HepG2 (cell line): ENCODE measurements at regions not wholly inside any gene's neighbourhood (a gene's known extent, or its start where the extent isn't known, plus 50 kb on each side); places are given as distances from the start of the nearest gene placed in this dataset.

Experiments
- ATAC-seq: fragments of 200-7000 bp; cut with Tn5 transposase; 3 replicates; pipeline ENCODE4 v1.9.1; 2020; ENCODE audit warnings: mild to moderate bottlenecking, moderate library complexity
- BruUV-seq: library from RNA; stranded (reverse); fragments of 400-500 nt; replicated peaks from 2 replicates; lab custom pipeline; 2021; lab: Mats Ljungman, UMichigan
- CTCF ChIA-PET: fragments of 300-600 bp; formaldehyde crosslinking; extraction: SDS; loops from one replicate; lab custom pipeline; 2021; ENCODE audit warnings: low total read pairs, inconsistent platforms, low intra/inter-chr PET ratio; lab: Yijun Ruan, JAX
- POLR2A ChIA-PET: fragments of 350-600 bp; sonication (Branson Sonifier 250); formaldehyde crosslinking; loops from one replicate; lab custom pipeline; 2020; ENCODE audit warnings: antibody characterized with exemption, inconsistent platforms; lab: Yijun Ruan, JAX
- DNase-seq: peaks from one replicate; pipeline ENCODE4 v3.0.0-alpha.2; 2015; ENCODE audit warnings: low spot score
- FAIRE-seq: peaks from 3 replicates; lab custom pipeline; 2011; peaks lifted over from hg19 to GRCh38; lab: Jason Lieb, UNC
- H2AFZ ChIP-seq: one replicate; pipeline ENCODE4 v1.6.1; 2011; ENCODE audit warnings: low read length, inconsistent platforms
- H3K27ac ChIP-seq: fragments of 300-600 bp; 3 replicates; pipeline ENCODE4 v1.8.0; 2011; ENCODE audit warnings: mixed run types, mild to moderate bottlenecking, mixed read lengths, low read length, inconsistent platforms; ENCODE audit not compliant: insufficient read depth; ENCODE audit errors: extremely low read length
- H3K27me3 ChIP-seq, 2 experiments: fragments of 200-600 bp in 1 of 2; 2 replicates in 1 of 2; 3 replicates in 1 of 2; pipeline versions ENCODE4 v1.6.0 to v1.8.0; 2011; ENCODE audit warnings: low read length in 2 of 2, mild to moderate bottlenecking in 2 of 2, moderate library complexity in 2 of 2, inconsistent platforms in 1 of 2; ENCODE audit not compliant: insufficient read depth in 2 of 2, control insufficient read depth in 1 of 2
- H3K36me3 ChIP-seq, 2 experiments: fragments of 200-600 bp in 1 of 2; replicated peaks in 1 of 2; 2 replicates in 1 of 2; 3 replicates in 1 of 2; pipeline versions ENCODE4 v1.5.1 to v1.8.0; 2011; ENCODE audit warnings: low read length in 2 of 2, inconsistent platforms in 1 of 2; ENCODE audit not compliant: insufficient read depth in 2 of 2, control insufficient read depth in 1 of 2
- H3K4me1 ChIP-seq: 2 replicates; pipeline ENCODE4 v1.5.1; 2012; ENCODE audit warnings: low read length, inconsistent platforms; ENCODE audit not compliant: insufficient read depth
- H3K4me2 ChIP-seq: 2 replicates; pipeline ENCODE4 v1.6.0; 2011; ENCODE audit warnings: low read depth, low read length, inconsistent platforms
- H3K4me3 ChIP-seq, 3 experiments: fragments of 200-600 bp in 1 of 3; sonication (generic), shearing (Covaris generic) in 1 of 3; replicated peaks in 1 of 3; 2 replicates each; pipeline ENCODE4 v1.5.1; 2011 to 2016; ENCODE audit warnings: low read length in 3 of 3, inconsistent platforms in 2 of 3, low read depth in 2 of 3, mild to moderate bottlenecking in 2 of 3, control low read depth in 1 of 3, mixed read lengths in 1 of 3; ENCODE audit not compliant: insufficient read depth in 1 of 3
- H3K79me2 ChIP-seq: one replicate; pipeline ENCODE4 v1.6.1; 2011; ENCODE audit warnings: low read length, inconsistent platforms; ENCODE audit not compliant: insufficient read depth
- H3K9ac ChIP-seq: 2 replicates; pipeline ENCODE4 v1.6.0; 2011; ENCODE audit warnings: mild to moderate bottlenecking, low read depth, low read length, inconsistent platforms; ENCODE audit not compliant: insufficient read depth
- H3K9me3 ChIP-seq: 2 replicates; pipeline ENCODE4 v1.5.1; 2012; ENCODE audit warnings: mild to moderate bottlenecking, low read length
- H4K20me1 ChIP-seq: 2 replicates; pipeline ENCODE4 v1.6.0; 2011; ENCODE audit warnings: inconsistent platforms, mild to moderate bottlenecking, low read length, moderate library complexity; ENCODE audit not compliant: insufficient read depth
- EED ChIP-seq: sonication (generic); formaldehyde crosslinking; IDR thresholded peaks from 2 replicates; pipeline ENCODE4 v1.5.0; 2020; ENCODE audit warnings: mild to moderate bottlenecking, missing genetic modification reagents
- MAFF ChIP-seq: IDR thresholded peaks from 2 replicates; pipeline ENCODE4 v1.6.1; 2011; ENCODE audit warnings: low read depth, low read length, improper control_type of control experiment
- MAFK ChIP-seq, 2 experiments: IDR thresholded peaks in 1 of 2; conservative IDR thresholded peaks in 1 of 2; 2 replicates each; pipeline ENCODE4 v1.6.1; 2011; ENCODE audit warnings: improper control_type of control experiment in 2 of 2, low read length in 2 of 2
- MXI1 ChIP-seq: IDR thresholded peaks from 3 replicates; pipeline ENCODE4 v1.6.1; 2012; ENCODE audit warnings: low read depth, low read length, inconsistent platforms, borderline replicate concordance
- NFE2L2 ChIP-seq: fragments of 150-350 bp; IDR thresholded peaks from 2 replicates; pipeline ENCODE4 v1.6.1; 2014; ENCODE audit warnings: low read length
- PAWR ChIP-seq: sonication (generic); formaldehyde crosslinking; IDR thresholded peaks from 2 replicates; pipeline ENCODE4 v1.4.0; 2020; ENCODE audit warnings: missing genetic modification reagents, mild to moderate bottlenecking, borderline replicate concordance
- PHB2 ChIP-seq: fragments of 450-650 bp; IDR thresholded peaks from 2 replicates; pipeline ENCODE4 v1.6.1; 2018; ENCODE audit not compliant: partially characterized antibody
- WGBS: methylation state at CpG from one replicate; pipeline ENCODE4 v1.1.6; 2017; ENCODE audit warnings: low lambda C conversion rate; 5-methylcytosine and 5-hydroxymethylcytosine counted together
- in situ Hi-C: cut with HindIII; loops from 2 replicates; pipeline ENCODE4 v1.10.0; 2017; ENCODE audit warnings: low pct_unique_long_range_greater_than_20kb; ENCODE audit not compliant: extremely low pct_ligation_motif_present
- intact Hi-C: fragments of 100-400 bp; cut with micrococcal nuclease; formaldehyde crosslinking; loops from one replicate; pipeline ENCODE4 v1.10.0; 2022; ENCODE audit not compliant: unreplicated experiment
- TF ChIP-seq, protein P1 (sequence below): sonication (generic); formaldehyde crosslinking; IDR thresholded peaks from 2 replicates; pipeline ENCODE4 v1.4.0; 2020; ENCODE audit warnings: missing genetic modification reagents

DNA sequence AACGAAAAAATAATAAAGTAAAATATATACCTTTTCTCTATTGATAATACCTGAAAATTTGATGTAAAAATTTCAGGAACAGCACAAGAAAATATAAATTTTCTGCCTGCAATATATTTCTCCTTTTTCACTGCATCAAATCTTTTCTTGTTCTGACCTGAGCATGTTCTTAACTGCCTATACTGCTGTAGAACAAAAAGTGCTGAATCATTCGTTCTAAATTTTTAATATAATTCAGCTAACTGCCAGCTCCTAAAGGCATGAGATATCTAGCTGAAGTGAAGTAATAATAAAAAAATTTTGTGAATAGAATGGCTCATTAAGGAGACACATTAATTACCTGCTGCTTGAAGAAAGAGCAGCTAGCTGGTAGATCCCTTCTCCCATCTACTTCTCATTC is 188.6 kb upstream of the FKBP1C start:
- 1% methylated on average over 2 of the region's 2 CpGs for WGBS
- no peak for DNase-seq
- H3K27me3 ChIP-seq: no peaks in the 10 kb centered on the region
- no peak for FAIRE-seq
- CTCF ChIA-PET: no interaction called here
- intact Hi-C loops: no loop called here
- no peak overlapping the region for H2AFZ ChIP-seq
- H3K79me2 ChIP-seq: no peaks in the 10 kb centered on the region
- BruUV-seq: no TSS peak
- no peaks in the 10 kb centered on the region for H3K36me3 ChIP-seq
- H3K9ac ChIP-seq: no peak overlapping the region
- TF ChIP-seq MAFK (conservative IDR thresholded peaks at IDR 0.05 in 1 of 2, IDR thresholded peaks at IDR 0.05 in 1 of 2; ENCODE audit: low read length in 2 of 2): peak; percentile 36 to 61; a peak in 3 of 4 replicates
- no peak for TF ChIP-seq EED
- TF ChIP-seq MAFF: 0 out of 2 replicates have a peak, but pooled peaks have one; percentile 21
- TF ChIP-seq NFE2L2: peak; percentile 80
- no peak overlapping the region for H3K27ac ChIP-seq
- no peaks in the 10 kb centered on the region for H3K9me3 ChIP-seq
- H3K4me3 ChIP-seq: no peak overlapping the region
- no peak overlapping the region for H3K4me2 ChIP-seq
- in situ Hi-C loops: no loop called here
- no peak for ATAC-seq
- no peaks in the 10 kb centered on the region for H3K4me1 ChIP-seq
- H4K20me1 ChIP-seq: no peaks in the 10 kb centered on the region
- POLR2A ChIA-PET: no interaction called here

DNA sequence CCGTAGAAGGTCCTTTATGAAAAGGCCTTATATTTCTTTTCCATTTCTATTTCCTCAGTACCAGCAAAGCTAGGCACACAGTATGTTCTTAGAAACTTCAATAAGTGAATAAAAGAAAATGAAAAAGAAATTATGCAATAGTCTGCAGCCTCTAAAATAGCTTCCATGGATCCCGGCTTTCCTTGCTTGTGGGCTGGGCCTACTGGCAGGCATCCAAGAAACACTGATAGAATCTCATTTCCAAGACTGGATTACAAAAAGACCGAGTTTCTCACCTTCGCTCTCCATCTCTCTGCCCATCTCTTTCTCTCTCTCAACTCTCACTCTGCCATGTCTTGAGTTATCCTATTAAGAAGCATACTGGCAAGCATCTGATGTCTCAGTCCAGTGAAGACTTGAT is 187.5 kb upstream of the FKBP1C start:
- H2AFZ ChIP-seq: no peak overlapping the region
- in situ Hi-C loops: no loop called here
- H3K9ac ChIP-seq: no peak overlapping the region
- ATAC-seq (no peak), FAIRE-seq (no peak), DNase-seq (no peak)
- no peaks in the 10 kb centered on the region for H3K79me2 ChIP-seq
- intact Hi-C loops: no loop called here
- H3K9me3 ChIP-seq: no peaks in the 10 kb centered on the region
- POLR2A ChIA-PET: no interaction called here
- no peaks in the 10 kb centered on the region for H3K27me3 ChIP-seq
- H3K4me2 ChIP-seq: no peak overlapping the region
- no peaks in the 10 kb centered on the region for H3K4me1 ChIP-seq
- TF ChIP-seq PHB2 (no peak), MXI1 (no peak), PAWR (CRISPR knock-in tag) (no peak)
- TF ChIP-seq, protein P1, sequence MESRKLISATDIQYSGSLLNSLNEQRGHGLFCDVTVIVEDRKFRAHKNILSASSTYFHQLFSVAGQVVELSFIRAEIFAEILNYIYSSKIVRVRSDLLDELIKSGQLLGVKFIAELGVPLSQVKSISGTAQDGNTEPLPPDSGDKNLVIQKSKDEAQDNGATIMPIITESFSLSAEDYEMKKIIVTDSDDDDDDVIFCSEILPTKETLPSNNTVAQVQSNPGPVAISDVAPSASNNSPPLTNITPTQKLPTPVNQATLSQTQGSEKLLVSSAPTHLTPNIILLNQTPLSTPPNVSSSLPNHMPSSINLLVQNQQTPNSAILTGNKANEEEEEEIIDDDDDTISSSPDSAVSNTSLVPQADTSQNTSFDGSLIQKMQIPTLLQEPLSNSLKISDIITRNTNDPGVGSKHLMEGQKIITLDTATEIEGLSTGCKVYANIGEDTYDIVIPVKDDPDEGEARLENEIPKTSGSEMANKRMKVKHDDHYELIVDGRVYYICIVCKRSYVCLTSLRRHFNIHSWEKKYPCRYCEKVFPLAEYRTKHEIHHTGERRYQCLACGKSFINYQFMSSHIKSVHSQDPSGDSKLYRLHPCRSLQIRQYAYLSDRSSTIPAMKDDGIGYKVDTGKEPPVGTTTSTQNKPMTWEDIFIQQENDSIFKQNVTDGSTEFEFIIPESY (CRISPR knock-in tag): no peak
- no TSS peak for BruUV-seq
- H4K20me1 ChIP-seq: no peaks in the 10 kb centered on the region
- no peak overlapping the region for H3K4me3 ChIP-seq
- 3% methylated on average over 4 of the region's 4 CpGs for WGBS
- no peaks in the 10 kb centered on the region for H3K36me3 ChIP-seq
- H3K27ac ChIP-seq: no peak overlapping the region
- CTCF ChIA-PET: no interaction called here
